SKM-1 treated with dmso at 0.1 percent for 144 hours (cell line): ENCODE measurements at regions not wholly inside any gene's neighbourhood (a gene's known extent, or its start where the extent isn't known, plus 50 kb on each side); places are given as distances from the start of the nearest gene placed in this dataset.
"Not testable (repeated sequence)": the region's sequence is repeated elsewhere in the genome, so short reads cannot be mapped to it uniquely, and the experiment has no call there.

ENCODE experiments used
- DNase-seq: peaks from one replicate; lab custom pipeline; 2025; ENCODE audit not compliant: unreplicated experiment; lab: John Stamatoyannopoulos, UW

DNA sequence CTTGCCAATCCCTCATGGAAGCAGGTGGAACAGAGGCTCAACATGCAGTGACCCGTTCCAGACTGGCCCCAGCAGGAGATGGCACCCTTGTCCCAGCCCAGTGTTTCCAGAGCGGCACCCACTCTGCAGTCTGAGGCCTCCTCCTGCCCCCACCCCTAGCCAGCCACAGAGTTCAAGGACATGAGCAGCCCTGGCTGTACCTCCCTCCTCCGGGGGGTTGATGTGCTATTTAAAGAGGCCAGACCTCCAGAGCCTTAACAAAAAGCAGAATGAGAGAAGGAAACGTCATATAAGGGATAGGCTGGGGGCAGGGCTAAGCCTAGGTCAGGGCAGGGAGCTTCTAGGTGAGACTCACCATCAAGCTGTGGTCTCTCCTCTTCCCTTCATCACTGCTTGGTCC is 115.7 kb upstream of the NANOS1 start:
- no peak for DNase-seq

DNA sequence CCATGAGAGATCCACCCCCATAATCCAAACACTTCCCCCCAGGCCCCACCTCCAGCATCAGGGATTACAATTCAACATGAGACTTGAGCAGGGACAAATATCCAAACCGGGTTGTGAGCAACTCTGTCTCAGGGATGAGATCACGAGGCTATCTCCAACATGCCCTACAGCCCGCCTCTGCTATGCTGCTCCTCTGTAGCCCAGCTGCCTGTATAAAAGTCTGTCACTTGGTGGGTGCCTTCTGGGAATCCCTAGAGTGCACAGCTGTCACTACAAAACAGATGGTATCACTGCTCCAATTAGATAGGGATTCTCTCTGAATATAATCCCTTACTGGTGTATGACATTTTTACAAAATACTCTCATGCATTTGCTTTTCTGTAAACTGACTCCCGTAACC is 114.9 kb upstream of the NANOS1 start:
- no peak for DNase-seq

DNA sequence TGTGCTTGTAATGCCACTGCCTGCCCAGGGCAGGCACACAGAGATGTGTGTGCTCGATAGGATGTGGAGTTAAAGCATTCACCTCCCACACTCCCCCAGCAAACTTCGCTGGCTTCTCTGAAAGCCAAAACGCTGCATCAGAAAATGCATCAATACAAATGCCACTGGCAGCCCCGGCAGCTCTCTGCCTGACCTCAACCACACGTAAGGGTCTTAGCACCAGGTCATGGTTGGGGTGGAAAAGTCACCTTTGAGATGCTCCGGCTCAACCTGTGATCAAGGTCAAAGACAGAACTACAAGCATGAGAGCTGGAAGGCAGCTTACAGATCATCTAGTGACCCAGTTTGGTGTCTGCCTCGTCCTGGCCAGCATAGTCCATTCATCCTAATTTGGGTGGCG is 114.4 kb upstream of the NANOS1 start:
- DNase-seq, result no peak

DNA sequence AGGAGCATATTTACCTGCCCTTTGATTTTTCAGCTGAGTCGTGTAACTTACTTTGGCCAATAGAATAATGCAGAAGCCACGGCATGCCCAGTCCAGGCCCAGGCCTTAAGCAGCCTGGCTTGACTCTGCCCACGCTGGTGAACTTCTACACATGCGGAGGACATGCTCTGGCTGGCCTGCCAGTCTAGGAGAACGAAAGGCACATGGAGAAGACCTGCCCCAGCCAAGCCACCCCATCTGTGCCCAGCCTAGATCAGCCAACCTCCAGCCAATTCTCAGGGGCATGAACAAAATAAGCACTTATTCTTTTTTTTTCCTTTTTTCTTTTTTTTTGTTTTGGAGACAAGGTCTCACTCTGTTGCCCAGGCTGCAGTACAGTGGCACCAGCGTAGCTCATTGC is 112.7 kb upstream of the NANOS1 start:
- no peak for DNase-seq

DNA sequence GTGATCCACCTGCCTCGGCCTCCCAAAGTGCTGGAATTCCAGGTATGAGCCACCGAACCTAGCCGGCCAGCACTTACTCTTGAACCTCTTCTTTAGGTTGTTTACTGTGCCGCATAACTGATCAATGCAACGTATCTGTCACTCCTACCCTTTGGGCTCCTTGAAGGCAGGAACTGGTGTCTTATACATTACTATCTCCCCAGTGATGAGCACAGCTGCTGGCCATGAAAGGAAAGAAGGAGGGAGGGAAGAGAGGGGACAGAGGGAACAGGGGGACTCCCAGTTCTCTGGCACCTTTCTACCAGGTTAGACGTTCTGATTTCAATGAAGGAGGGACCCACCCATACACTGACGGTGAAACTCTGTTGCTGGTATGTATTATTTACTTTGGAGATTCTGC is 111.8 kb upstream of the NANOS1 start:
- no peak for DNase-seq

DNA sequence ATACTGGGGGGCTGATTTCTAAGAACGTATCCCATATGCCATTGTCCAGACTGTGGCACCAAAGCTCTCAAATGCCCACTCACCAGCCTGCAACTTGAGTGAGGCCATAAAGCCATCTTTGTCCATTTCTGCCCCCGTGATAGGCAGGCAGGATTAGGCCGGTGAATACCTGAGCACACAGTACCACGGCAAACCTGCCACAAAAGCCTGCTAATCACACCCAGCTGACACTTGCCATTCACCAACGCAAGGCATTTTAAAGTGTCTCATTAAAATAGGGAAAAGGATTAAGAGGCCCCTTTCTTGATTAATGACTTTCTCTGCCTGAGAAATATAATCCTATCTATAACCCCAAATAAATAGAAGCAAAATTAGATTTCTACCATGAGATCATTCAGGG is 111.4 kb upstream of the NANOS1 start:
- no peak for DNase-seq

DNA sequence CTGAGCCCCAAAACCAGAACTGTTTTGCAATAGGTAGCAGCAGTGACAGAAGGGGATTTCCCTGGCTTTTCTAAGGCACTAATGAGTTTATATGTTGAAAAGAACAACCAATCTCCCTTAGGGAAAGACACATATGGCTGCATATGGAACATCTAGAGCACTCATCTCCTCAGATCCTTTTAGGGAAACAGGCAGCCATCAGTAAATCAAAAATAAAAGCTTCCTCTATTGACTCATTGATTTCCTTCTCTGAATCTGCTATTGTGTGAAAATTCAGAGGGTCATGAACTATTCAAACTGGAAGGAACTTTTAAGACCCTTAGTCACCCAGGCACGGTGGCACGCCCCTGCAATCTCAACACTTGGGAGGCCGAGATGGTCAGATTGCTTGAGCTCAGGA is 110.9 kb upstream of the NANOS1 start:
- DNase-seq, result no peak

DNA sequence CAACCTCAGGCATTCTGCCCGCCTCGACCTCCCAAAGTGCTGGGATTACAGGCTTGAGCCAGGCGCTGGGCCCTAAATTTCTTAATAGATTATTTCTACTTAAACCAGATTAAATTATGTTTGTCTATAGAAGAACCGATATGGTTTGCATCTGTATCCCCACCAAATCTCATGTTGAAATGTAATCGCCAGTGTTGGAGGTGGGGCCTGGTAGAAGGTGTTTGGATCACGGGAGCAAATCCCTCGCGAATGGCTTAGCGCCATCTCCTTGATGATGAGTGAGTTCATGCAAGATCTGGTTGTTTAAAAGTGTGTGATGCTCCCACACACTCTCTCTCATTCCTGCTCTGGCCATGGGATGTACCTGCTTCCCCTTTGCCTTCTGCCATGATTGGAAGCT is 109.3 kb upstream of the NANOS1 start:
- no peak for DNase-seq

DNA sequence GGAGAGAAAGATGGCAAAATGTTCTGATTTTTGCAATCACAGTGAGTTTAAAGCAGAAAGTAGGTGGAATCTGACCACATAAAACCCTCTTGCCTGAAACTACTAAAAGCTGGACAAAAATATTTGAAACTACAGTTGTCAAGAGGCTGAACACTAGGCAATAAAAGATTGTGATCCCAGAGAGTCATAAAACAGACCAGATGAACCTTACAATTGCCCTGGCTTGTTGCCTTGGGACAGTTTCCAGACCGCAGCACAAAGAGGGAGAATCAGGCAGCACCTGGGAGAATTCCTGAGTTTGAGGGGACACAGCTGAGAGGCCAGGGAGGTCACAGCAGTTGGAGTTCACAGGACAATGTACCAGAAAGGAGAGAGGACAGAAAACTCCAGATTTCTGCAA is 107.3 kb upstream of the NANOS1 start:
- DNase-seq, result no peak

DNA sequence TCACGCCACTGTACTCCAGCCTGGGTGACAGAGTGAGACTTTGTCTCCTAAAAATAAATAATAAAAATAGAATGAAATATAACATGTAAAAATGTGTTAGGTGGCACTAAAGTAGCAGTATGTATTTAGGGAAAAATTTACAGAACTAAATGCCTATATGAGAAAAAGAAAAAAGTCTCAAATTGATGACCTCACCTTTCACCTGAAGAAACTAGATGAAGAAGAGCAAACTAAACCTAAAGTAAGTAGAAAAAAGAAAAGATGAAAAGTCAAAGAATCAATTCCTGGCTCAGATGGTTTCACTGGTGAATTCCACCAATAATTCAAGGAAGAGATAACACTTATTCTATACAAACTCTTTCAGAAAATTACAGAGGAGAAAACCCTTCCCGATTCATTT is 106.5 kb upstream of the NANOS1 start:
- no peak for DNase-seq

DNA sequence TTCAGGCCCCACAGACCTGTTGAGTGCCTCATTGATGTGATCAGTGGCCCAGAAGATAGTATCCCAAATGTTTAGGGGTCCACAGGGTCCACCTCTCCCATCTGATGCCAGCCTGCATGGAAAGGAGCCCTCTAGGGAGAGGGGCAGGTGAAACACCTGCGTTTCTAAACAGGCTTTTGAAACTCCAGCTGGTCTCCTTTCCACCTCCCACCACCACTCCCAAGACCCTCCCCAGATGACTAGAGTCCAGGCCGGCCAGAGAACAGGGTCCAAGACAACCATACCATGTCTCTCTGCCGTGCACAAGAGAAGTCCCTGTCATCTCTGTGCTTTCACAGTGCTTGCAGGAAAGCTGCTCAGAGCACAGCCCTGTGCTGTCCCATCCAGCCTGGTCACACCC is 105.0 kb upstream of the NANOS1 start:
- no peak for DNase-seq

DNA sequence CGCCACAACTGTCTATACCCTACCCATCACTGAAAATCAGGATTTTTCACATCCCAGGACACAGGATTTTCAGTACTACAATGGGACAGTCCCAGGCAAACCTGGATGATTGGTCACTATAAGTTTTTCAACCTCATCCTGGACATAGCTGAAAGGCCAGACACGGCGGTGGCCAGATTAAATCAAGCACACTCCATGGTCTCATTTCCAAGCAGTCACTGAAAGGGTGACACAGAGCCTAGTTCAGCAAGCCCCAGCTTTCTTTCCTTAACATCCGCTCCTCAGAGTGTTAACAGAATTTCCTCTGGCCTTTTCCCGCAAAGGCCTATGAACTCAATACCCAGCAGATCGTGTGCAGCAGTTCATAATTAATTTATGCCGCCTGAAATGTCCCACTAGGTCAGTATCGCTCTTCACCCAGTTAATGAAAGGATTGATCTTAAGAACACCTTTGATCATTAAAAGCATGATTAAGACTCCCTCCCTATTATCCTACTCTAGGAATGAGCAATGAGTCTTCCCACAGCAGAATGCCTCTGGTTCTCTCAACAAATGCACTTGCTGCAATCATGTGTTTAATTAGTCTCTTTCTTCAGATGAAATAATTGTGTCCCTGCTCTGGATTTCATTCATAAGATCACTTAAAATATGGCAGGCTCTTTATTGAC is 104.0 kb upstream of the NANOS1 start:
- DNase-seq, result no peak

DNA sequence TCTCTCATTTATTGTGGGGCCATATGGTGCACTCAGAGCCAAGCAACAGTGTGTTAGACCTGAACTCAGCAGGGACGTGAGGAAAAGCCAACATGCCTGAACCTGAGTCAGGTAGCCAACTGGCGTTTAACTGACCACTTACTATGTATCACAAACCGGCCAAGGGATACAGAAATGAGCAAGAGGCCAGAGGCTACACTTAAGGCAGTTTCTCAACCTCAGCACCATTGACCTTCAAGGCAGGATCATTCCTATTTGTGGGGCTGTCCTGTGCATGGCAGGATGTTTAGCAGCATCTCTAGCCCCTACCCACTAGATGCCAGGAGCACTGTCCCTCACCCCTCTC is 103.5 kb upstream of the NANOS1 start:
- no peak for DNase-seq

DNA sequence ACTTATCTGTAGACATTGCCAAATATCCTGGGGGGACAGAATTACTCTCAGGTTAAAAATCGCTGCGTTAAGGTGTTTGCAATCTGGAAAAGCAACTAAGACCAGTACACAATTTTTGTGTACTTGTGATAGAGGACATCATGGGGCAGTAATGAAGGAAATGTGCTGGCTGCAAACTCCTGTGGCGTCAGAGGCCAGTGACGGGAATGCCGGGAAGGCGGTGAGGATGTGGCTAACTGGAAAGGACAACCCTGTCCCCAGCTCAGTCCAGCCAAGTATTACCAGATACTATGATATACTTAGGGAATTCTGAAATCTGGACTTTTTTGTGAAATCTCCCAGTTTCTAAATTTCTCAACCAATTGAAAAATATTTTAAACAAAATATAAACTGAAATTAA is 103.1 kb upstream of the NANOS1 start:
- no peak for DNase-seq

DNA sequence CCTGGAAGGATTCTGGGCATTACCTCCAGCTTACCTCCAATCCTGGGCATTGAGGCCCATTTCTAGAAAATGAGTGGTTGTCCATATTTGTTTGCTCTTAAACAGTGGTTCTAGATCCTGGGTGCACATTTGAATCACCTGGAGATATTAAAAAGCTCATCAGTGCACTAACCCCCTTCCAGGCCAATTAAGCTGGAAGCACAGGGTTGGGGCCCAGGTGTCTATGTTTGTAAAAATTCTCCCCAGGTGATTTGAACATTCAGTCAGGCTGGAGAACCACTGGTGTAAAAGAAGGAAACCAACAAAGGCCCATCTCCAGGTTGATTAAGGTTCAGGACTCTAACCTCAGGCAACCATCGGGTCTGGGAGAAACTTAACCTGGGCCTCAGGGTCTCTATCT is 102.6 kb upstream of the NANOS1 start:
- no peak for DNase-seq

DNA sequence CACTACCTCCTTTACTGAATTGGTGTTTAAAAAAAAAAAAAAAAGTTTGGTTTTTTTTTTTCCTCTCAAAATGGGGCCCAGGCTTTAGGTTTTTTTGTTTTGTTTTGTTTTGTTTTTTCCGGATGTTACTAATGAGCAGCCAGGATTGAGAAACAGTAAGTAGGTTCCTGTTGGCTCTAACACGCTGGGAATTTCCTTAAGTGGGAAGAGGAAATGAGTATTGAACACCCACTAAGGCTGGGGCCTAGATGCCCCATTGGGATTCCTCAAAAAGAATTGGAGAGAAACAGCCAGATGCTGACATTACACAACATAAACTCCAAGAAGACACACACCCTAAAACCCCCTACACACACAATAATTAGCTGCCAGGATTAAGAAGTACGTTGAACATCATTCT is 102.2 kb upstream of the NANOS1 start:
- no peak for DNase-seq

DNA sequence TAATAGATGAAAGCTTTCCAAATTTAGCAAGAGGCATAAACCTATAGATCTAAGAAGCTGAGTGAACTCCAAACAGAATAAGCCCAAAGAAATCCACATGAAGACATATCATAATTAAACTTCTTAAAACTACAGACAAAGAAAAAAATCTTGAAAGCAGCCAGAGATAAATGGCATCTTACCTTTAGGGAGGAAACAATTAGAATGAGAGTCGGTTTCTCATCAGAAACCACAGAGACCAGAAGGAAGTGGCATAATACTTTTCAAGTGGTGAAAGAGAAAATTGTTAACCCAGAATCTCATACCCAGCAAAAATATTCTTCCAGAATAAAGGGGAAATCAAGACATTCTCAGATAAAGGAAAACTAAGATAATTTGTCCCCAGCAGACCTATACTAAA is 98.9 kb upstream of the NANOS1 start:
- no peak for DNase-seq

DNA sequence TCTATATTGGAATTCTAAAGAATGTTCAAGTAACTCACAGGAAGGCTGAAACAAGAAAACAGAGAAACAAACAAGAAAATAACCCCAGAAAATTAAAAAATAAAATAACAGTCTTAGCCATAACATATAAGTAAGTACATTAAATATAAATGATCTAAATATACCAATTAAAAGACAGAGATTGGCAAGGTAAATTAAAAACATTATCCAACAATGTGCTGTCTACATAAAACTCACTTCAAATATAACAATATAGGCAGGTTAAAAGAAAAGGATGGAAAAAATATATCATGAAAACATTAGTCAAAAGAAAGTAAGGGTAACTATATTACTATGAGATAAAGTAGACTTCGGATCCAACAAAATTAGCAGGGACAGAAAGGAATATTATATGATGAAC is 98.1 kb upstream of the NANOS1 start:
- no peak for DNase-seq

DNA sequence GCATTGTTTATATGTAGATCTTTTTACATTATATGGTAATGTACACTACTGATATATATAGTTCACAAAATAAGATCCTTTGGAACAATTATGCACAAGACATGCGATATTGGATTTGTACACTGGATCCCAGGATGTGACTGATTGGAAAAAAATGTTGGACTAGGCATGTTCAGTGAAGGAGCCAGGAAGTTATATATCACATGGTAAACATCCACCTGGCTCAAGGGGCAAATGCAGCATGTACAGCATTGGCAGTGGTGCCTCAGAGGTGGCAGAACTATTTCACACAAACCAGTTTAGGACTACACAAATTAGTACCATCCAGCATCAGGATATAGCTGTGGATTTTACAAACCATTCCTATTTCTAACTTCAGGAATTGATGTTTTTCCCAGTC is 97.4 kb upstream of the NANOS1 start:
- not testable (repeated sequence) for DNase-seq

DNA sequence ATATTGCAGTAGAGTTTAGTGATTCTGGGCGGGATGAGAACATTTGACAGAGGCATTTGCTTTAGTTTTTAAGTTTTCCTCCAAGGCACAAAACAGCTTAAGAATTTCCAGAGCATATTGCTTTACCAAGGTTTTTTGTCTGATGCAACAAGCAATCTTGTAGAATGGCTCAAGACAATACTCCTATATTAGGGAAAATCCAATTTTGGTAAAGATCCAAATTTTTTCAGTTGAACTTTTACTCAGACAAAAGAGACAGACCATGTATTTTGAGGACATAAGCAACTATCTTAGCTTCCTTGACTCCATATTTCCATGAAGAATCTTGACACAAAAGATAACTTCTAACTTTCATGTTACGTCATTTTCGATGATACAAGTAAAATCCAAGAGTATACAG is 92.3 kb upstream of the NANOS1 start:
- DNase-seq, result no peak

DNA sequence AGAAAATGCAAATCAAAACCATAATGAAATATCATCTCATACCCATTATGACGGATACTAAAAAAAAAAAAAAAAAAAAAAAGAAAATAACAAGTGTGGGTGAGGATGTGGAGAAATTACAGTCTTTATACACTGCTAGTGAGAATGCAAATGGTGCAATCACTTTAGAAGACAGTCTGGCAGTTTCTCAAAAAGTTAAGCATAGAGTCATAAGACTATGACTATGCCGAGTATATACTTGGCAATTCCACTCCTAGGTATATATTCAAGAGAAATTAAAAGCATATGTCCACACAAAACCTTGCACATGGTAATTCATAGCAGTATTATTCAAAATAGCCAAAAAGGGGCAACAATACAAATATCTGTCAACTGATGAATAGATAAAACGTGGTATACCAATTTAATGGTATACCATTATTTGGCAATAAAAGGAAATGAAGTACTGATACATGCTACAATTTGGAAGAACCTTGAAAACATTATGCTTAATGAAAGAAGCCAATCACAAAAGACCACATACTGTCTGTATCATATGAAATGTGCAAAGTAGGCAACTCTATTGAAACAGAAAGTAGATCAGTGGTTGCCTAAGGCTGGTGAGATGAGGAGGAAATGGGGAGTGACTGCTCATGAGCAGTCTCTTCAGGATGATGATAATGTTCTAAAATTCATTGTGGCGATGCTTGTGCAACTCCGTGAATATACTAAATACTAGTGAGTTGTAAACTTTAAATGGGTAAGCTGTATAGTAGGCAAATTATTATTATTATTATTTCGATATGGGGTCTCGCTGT is 90.1 kb upstream of the NANOS1 start:
- DNase-seq, result no peak

DNA sequence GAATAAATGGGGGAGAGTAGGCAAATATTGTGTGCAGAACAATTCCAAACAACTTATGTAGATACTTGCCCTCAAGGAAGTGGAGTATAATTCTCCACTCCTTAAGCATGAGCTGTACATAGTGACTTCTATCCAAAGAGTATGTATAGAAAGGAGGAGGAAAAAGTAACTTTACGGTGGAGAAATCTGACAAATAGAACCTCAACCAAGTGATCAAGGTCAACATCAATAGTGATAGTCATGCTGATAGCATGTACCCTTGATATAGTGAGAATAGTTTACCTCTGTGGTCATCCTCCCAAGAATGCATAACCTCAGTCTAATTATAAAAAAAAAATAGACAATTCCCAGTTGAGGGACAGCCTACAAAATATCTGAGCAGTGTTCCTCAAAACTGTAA is 89.1 kb upstream of the NANOS1 start:
- no peak for DNase-seq

DNA sequence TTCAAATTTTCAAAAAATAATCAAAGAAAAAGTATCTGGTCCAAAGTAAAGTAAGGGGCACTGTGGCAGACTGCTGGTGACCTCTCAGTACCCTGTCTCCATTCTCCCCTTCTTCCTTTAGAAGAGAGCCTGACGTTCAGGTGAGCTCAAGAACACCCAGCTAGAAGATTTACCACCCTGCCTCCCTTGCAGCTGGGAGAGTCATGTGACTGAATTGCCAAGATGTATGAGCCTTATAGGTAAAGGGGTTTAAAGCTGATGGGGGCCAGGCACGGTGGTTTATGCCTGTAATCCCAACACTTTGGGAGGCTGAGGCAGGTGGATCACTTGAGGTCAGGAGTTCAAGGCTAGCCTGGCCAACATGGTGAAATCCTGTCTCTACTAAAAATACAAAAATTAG is 86.3 kb upstream of the NANOS1 start:
- no peak for DNase-seq
